HEK293T (cell line): ENCODE measurements at regions not wholly inside any gene's neighbourhood (a gene's known extent, or its start where the extent isn't known, plus 50 kb on each side); places are given as distances from the start of the nearest gene placed in this dataset.

Experiments
- BHLHE40 ChIP-seq: fragments of 450-650 bp; IDR thresholded peaks from 2 replicates; pipeline ENCODE4 v1.6.1; 2016; ENCODE audit warnings: mild to moderate bottlenecking, moderate library complexity, borderline replicate concordance
- FOXA1 ChIP-seq: fragments of 450-650 bp; IDR thresholded peaks from 2 replicates; pipeline ENCODE4 v1.6.1; 2016; ENCODE audit warnings: mild to moderate bottlenecking
- HDGF ChIP-seq: fragments of 450-650 bp; IDR thresholded peaks from 2 replicates; pipeline ENCODE4 v1.6.1; 2017; ENCODE audit warnings: antibody characterized with exemption, borderline replicate concordance
- NFRKB ChIP-seq: fragments of 450-650 bp; IDR thresholded peaks from 2 replicates; pipeline ENCODE4 v1.6.1; 2016; ENCODE audit warnings: mild to moderate bottlenecking, moderate library complexity
- SUZ12 ChIP-seq: fragments of 450-650 bp; IDR thresholded peaks from 2 replicates; pipeline ENCODE4 v1.6.1; 2016; ENCODE audit warnings: mild to moderate bottlenecking
- TARDBP ChIP-seq: fragments of 450-650 bp; IDR thresholded peaks from 2 replicates; pipeline ENCODE4 v1.6.1; 2016
- TF ChIP-seq, protein P1 (sequence below): fragments of 450-650 bp; IDR thresholded peaks from 2 replicates; pipeline ENCODE4 v1.6.1; 2016

DNA sequence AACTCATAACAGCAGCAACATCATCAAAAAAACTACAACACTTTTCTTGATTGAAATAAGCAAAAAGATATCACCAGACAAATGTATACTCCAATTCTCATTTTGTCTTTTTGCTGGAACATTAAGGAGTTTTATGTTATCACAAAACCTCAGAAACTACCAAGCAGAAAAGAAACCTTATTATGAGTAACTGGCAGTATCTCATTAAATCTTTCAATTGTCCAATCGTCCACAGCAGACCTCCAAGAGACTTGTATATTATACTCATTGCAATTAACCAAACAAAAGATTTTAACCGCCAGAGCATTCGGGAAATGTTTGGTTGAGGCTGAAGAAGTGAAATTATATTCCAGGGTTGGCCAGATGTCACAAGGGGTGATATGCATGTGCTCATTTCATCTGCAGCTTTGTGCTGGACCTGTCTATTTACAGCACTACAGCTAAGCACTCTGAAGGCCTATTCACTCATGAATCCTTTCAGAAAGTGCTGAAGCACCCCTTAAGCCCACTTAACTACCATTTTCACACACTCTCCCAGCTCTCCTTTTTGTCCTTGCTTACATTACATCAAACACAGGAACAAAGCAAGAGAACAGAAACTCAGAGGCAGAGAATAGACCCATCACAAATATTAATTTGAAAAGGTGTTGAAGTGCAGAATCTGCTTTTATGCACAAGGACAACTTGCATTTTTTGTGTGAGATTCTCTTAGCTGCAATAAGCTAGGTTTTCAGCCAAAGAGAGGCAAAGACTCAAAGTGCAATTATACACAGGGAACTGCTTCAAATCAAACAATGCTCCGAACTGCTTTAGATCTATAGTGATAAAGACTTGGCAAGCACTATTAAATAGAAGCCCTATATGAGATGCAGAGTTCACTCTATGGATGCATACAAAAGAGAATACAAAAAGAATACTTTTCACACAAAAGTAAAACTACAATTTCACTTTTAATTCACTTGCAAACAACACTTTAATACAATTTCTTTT is 150.4 kb upstream of the POU5F2 start:
- TF ChIP-seq, protein P1, sequence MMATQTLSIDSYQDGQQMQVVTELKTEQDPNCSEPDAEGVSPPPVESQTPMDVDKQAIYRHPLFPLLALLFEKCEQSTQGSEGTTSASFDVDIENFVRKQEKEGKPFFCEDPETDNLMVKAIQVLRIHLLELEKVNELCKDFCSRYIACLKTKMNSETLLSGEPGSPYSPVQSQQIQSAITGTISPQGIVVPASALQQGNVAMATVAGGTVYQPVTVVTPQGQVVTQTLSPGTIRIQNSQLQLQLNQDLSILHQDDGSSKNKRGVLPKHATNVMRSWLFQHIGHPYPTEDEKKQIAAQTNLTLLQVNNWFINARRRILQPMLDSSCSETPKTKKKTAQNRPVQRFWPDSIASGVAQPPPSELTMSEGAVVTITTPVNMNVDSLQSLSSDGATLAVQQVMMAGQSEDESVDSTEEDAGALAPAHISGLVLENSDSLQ = no peak
- TF ChIP-seq TARDBP (no peak), BHLHE40 (no peak), HDGF (no peak), SUZ12 (no peak), NFRKB (no peak), FOXA1 (no peak)
